ENCODE measurements at regions not wholly inside any gene's neighbourhood (a gene's known extent, or its start where the extent isn't known, plus 50 kb on each side); places are given as distances from the start of the nearest gene placed in this dataset.

GRCh38 chr5:129199308-129199707 is 104.8 kb downstream of the ISOC1 start:
- no peak for TF ChIP-seq EZH2 (IDR thresholded peaks at IDR 0.05; ENCODE audit: insufficient read depth, low read length)
- TF ChIP-seq CTCF (IDR thresholded peaks at IDR 0.05; ENCODE audit: insufficient read depth, low read depth, low read length): no peak

Data from astrocyte (in vitro differentiated cells and primary cell).